H9 (cell line): ENCODE measurements at regions not wholly inside any gene's neighbourhood (a gene's known extent, or its start where the extent isn't known, plus 50 kb on each side); places are given as distances from the start of the nearest gene placed in this dataset.

ENCODE experiments used
- DNase-seq: peaks from one replicate; pipeline ENCODE4 v3.0.0-alpha.2; 2017
- H2AFZ ChIP-seq: one replicate; pipeline ENCODE4 v1.6.1; 2013; ENCODE audit warnings: mild to moderate bottlenecking, low read length, control low read depth, moderate library complexity
- H2AK5ac ChIP-seq: 2 replicates; pipeline ENCODE4 v1.6.1; 2013; ENCODE audit warnings: low read length, control low read depth, mixed read lengths; ENCODE audit not compliant: insufficient read length
- H2BK120ac ChIP-seq: one replicate; pipeline ENCODE4 v1.6.1; 2013; ENCODE audit warnings: low read depth, mild to moderate bottlenecking, low read length, control low read depth, inconsistent platforms; ENCODE audit not compliant: poor library complexity, severe bottlenecking
- H2BK12ac ChIP-seq: 2 replicates; pipeline ENCODE4 v1.6.1; 2013; ENCODE audit warnings: low read length, control low read depth, mixed read lengths, low read depth; ENCODE audit not compliant: insufficient read length
- H2BK15ac ChIP-seq: 2 replicates; pipeline ENCODE4 v1.6.1; 2013; ENCODE audit warnings: low read depth, low read length, control low read depth
- H2BK20ac ChIP-seq: one replicate; pipeline ENCODE4 v1.6.1; 2013; ENCODE audit warnings: low read depth, mild to moderate bottlenecking, low read length, control low read depth, inconsistent platforms; ENCODE audit not compliant: poor library complexity, severe bottlenecking
- H2BK5ac ChIP-seq: 2 replicates; pipeline ENCODE4 v1.6.1; 2013; ENCODE audit warnings: low read length, control low read depth, mixed read lengths; ENCODE audit not compliant: insufficient read length
- H3K14ac ChIP-seq: 2 replicates; pipeline ENCODE4 v1.6.1; 2013; ENCODE audit warnings: low read length, control low read depth; ENCODE audit not compliant: insufficient read depth
- H3K18ac ChIP-seq: 2 replicates; pipeline ENCODE4 v1.6.1; 2013; ENCODE audit warnings: low read depth, mild to moderate bottlenecking, mixed read lengths, low read length, control low read depth; ENCODE audit not compliant: insufficient read length
- H3K23ac ChIP-seq: 2 replicates; pipeline ENCODE4 v1.6.1; 2013; ENCODE audit warnings: low read length, control low read depth, mixed read lengths, low read depth; ENCODE audit not compliant: insufficient read length
- H3K23me2 ChIP-seq: 2 replicates; pipeline ENCODE4 v1.6.1; 2013; ENCODE audit warnings: low read depth, mild to moderate bottlenecking, mixed read lengths, low read length, control low read depth; ENCODE audit not compliant: insufficient read length, poor library complexity, severe bottlenecking
- H3K27ac ChIP-seq: 2 replicates; pipeline ENCODE4 v1.5.1; 2013; ENCODE audit warnings: low read length, control low read depth, mixed read lengths, low read depth; ENCODE audit not compliant: insufficient read length
- H3K27me3 ChIP-seq: 2 replicates; pipeline ENCODE4 v1.6.1; 2013; ENCODE audit warnings: low read length, control low read depth, inconsistent platforms; ENCODE audit not compliant: insufficient read depth
- H3K4ac ChIP-seq: 2 replicates; pipeline ENCODE4 v1.6.1; 2013; ENCODE audit warnings: low read depth, mild to moderate bottlenecking, control low read depth, inconsistent platforms, low read length, moderate library complexity
- H3K4me1 ChIP-seq: 2 replicates; pipeline ENCODE4 v1.6.1; 2013; ENCODE audit warnings: low read length, control low read depth, inconsistent platforms; ENCODE audit not compliant: insufficient read depth
- H3K4me2 ChIP-seq: 2 replicates; pipeline ENCODE4 v1.6.1; 2013; ENCODE audit warnings: low read length, control low read depth, mixed read lengths; ENCODE audit not compliant: insufficient read length, insufficient read depth
- H3K56ac ChIP-seq: 2 replicates; pipeline ENCODE4 v1.6.1; 2013; ENCODE audit warnings: low read depth, mild to moderate bottlenecking, mixed read lengths, low read length, control low read depth; ENCODE audit not compliant: insufficient read length
- H3K79me1 ChIP-seq: 2 replicates; pipeline ENCODE4 v1.6.1; 2013; ENCODE audit warnings: low read depth, mild to moderate bottlenecking, moderate library complexity, low read length, control low read depth, inconsistent platforms; ENCODE audit not compliant: insufficient read depth, poor library complexity, severe bottlenecking
- H3K79me2 ChIP-seq: 2 replicates; pipeline ENCODE4 v1.6.1; 2013; ENCODE audit warnings: low read length, control low read depth, inconsistent platforms; ENCODE audit not compliant: insufficient read depth
- H3K9ac ChIP-seq: 2 replicates; pipeline ENCODE4 v1.6.1; 2013; ENCODE audit warnings: low read length, control low read depth, mixed read lengths; ENCODE audit not compliant: insufficient read length; ENCODE audit errors: extremely low read depth
- H3K9me3 ChIP-seq: one replicate; pipeline ENCODE4 v1.6.1; 2013; ENCODE audit warnings: low read depth, low read length, inconsistent platforms; ENCODE audit not compliant: control insufficient read depth
- H3T11ph ChIP-seq: one replicate; pipeline ENCODE4 v1.6.1; 2013; ENCODE audit warnings: mild to moderate bottlenecking, low read length, control low read depth, inconsistent platforms
- H4K20me1 ChIP-seq: one replicate; pipeline ENCODE4 v1.6.1; 2013; ENCODE audit not compliant: control insufficient read depth, insufficient read length, insufficient read depth
- H4K5ac ChIP-seq: 2 replicates; pipeline ENCODE4 v1.6.1; 2013; ENCODE audit warnings: low read depth, mild to moderate bottlenecking, mixed read lengths, low read length, control low read depth; ENCODE audit not compliant: insufficient read length
- H4K8ac ChIP-seq: replicated peaks from 2 replicates; pipeline ENCODE4 v1.6.1; 2013; ENCODE audit warnings: low read length, control low read depth, mixed read lengths, low read depth; ENCODE audit not compliant: insufficient read length
- H4K91ac ChIP-seq: 2 replicates; pipeline ENCODE4 v1.6.1; 2013; ENCODE audit warnings: low read depth, mild to moderate bottlenecking, moderate library complexity, mixed read lengths, low read length, control low read depth; ENCODE audit not compliant: insufficient read length
- H3K27ac Mint-ChIP-seq, 3 experiments: 2 replicates in 2 of 3; 3 replicates in 1 of 3; pipeline ENCODE4 v1.8.0; 2020 to 2021; ENCODE audit warnings: mixed read lengths in 3 of 3, mild to moderate bottlenecking in 1 of 3, moderate library complexity in 1 of 3
- H3K27me3 Mint-ChIP-seq: 2 replicates; pipeline ENCODE4 v1.8.0; 2021; ENCODE audit warnings: low read depth, mild to moderate bottlenecking, moderate library complexity, mixed read lengths
- H3K36me3 Mint-ChIP-seq, 3 experiments: 2 replicates in 2 of 3; 3 replicates in 1 of 3; pipeline ENCODE4 v1.8.0; 2020 to 2021; ENCODE audit warnings: low read depth in 3 of 3, mixed read lengths in 3 of 3; ENCODE audit not compliant: insufficient read depth in 1 of 3
- H3K4me1 Mint-ChIP-seq, 2 experiments: 2 replicates each; pipeline ENCODE4 v1.8.0; 2020; ENCODE audit warnings: mixed read lengths in 2 of 2
- H3K4me3 Mint-ChIP-seq, 2 experiments: 2 replicates in 1 of 2; 3 replicates in 1 of 2; pipeline ENCODE4 v1.8.0; 2020 to 2021; ENCODE audit warnings: mild to moderate bottlenecking in 2 of 2, mixed read lengths in 2 of 2, moderate library complexity in 1 of 2
- H3K9me3 Mint-ChIP-seq, 2 experiments: 2 replicates in 1 of 2; 3 replicates in 1 of 2; pipeline ENCODE4 v1.8.0; 2020; ENCODE audit warnings: mild to moderate bottlenecking in 2 of 2, mixed read lengths in 2 of 2, moderate library complexity in 1 of 2
- CTCF ChIP-seq: fragments of 200-600 bp; sonication (generic); conservative IDR thresholded peaks from 3 replicates; pipeline ENCODE4 v1.8.0; 2021; ENCODE audit warnings: antibody characterized with exemption, mild to moderate bottlenecking

- H3K4me1 ChIP-seq = no peaks in the 10 kb centered on the region
- H3K18ac ChIP-seq = no peak overlapping the region
- H2BK12ac ChIP-seq = no peak overlapping the region
- no peak overlapping the region for H3K27ac ChIP-seq
- no peak overlapping the region for H3K4me3 Mint-ChIP-seq
- no peak overlapping the region for H3K4ac ChIP-seq
- H4K5ac ChIP-seq = no peak overlapping the region
- no peaks in the 10 kb centered on the region for H3K27me3 ChIP-seq
- H3K23ac ChIP-seq = no peak overlapping the region
- peaks cover 3 to 5% of the 10 kb centered on the region in 2 experiments; a peak in 3 of 5 replicates for H3K9me3 Mint-ChIP-seq
- H3K56ac ChIP-seq = no peak overlapping the region
- no peak overlapping the region for H2BK15ac ChIP-seq
- H2AFZ ChIP-seq = no peak overlapping the region
- H3K23me2 ChIP-seq = no peaks in the 10 kb centered on the region
- H3K79me2 ChIP-seq = no peaks in the 10 kb centered on the region
- no peak overlapping the region for H2BK120ac ChIP-seq
- H2BK20ac ChIP-seq = no peak overlapping the region
- DNase-seq = no peak
- H3K9ac ChIP-seq = no peak overlapping the region
- H3K27me3 Mint-ChIP-seq = no peaks in the 10 kb centered on the region
- H4K8ac ChIP-seq = no peak overlapping the region
- no peak overlapping the region for H2AK5ac ChIP-seq
- no peaks in the 10 kb centered on the region for H3K9me3 ChIP-seq
- peaks cover 0 to 10% (median 0%) of the 10 kb centered on the region in 3 experiments; a peak in 1 of 7 replicates for H3K36me3 Mint-ChIP-seq
- H3K27ac Mint-ChIP-seq = no peak overlapping the region
- H3T11ph ChIP-seq = no peak overlapping the region
- no peak overlapping the region for H3K14ac ChIP-seq
- H3K79me1 ChIP-seq = no peaks in the 10 kb centered on the region
- H3K4me2 ChIP-seq = no peak overlapping the region
- H4K20me1 ChIP-seq = no peaks in the 10 kb centered on the region
- TF ChIP-seq CTCF = no peak
- peaks cover 0 to 5% of the 10 kb centered on the region in 2 experiments; a peak in 1 of 4 replicates for H3K4me1 Mint-ChIP-seq
- H2BK5ac ChIP-seq = no peak overlapping the region
- H4K91ac ChIP-seq = no peak overlapping the region
Observed at GRCh38 chr2:118333664-118334063, 245.4 kb downstream of the INSIG2 start.
